ENCODE measurements at regions not wholly inside any gene's neighbourhood (a gene's known extent, or its start where the extent isn't known, plus 50 kb on each side); places are given as distances from the start of the nearest gene placed in this dataset.
A peak's percentile ranks its signal among the peaks of the same experiment; 100 is the strongest.
"Not testable (repeated sequence)": the region's sequence is repeated elsewhere in the genome, so short reads cannot be mapped to it uniquely, and the experiment has no call there.

- no peak for DNase-seq (ENCODE audit: low read depth, low spot score)
These were observed 51.3 kb upstream of the MOCS2 start for GRCh38 chr5:53160895-53161294.

GRCh38 chr5:53161876-53162275 is 52.3 kb upstream of the MOCS2 start:
- no peak for DNase-seq (ENCODE audit: low read depth, low spot score)

DNA sequence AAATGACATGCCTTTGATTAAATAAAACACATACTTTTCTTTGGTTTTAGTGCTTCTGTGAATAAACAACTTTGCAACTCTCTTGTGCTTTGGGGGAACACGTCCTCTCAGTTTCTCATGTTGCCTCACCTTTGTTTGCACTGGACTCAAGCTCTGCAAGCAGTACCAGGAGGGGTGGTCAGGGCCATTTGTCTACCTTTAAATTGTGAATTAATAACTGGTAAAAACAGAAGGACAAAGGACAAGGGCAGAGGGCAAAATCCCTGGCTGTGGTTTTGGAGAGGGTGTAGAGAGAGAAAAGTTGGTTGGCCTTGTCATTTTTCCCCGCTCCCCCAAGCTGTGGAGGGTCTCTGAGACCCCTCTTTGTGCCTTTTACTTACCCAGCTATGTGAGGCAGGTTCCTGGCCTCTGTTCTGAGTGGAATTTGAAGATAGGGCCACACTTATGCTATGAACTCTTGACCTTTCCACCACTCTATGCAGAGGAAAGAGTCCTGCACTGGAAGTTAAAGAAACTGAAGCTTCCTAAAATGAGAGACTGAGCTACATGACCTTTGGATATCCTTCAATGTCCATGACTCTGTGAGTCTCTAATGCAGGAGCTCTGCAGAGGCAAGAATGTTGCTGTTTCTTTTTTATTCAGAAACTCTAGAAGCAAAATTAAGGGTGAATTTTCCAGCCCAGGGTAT is 55.1 kb upstream of the MOCS2 start:
- no peak for DNase-seq (ENCODE audit: low read depth, low spot score)

DNA sequence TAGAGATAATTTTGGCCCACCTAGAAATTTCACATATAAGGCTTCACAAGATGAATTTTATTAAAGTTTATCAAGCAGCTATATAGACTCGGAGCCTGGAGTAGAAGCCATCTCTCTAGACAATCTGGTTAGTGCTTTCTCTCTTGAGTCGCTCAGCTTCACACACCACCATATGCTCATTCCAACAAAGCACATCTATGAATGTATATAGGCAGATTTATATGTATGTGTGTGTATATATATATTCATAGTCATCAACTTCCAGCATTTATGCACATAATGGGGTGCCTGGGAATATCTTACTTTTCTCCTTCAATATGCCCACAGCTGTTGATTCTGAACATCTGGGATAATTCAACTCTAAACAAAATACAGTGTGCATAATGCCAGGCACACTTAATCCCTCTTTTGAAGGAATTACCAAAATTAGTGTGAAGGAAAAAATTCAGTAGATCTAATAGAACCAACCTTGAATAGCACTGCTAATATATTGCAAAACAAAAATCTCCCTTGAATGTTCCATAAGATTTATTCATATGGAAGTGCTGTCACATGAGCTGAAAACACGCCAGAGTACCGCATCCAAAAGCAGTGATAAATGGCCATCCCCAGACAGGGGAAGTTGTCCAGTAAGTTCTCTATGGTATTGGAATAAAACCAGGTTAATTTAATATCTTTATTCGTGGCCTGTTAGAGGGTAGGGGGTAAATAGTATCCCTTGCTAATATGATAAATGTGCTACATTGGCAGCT is 56.0 kb upstream of the MOCS2 start:
- DNase-seq (ENCODE audit: low read depth, low spot score) = no peak

DNA sequence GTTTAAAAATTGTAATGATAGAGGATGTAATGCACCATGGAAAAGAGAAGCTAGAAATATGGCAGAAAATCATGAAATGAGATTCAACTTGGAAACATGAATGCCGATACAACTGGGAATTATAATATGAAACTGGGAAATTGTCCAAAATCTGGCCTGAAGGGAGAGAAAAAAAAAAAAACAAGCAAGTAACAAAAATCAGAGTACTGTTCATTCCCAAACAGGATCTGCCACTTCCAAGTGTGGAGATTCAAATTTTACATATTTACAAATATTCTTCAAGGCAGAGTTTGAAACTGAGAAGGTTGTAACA is 56.6 kb upstream of the MOCS2 start:
- DNase-seq (ENCODE audit: low read depth, low spot score) = no peak

DNA sequence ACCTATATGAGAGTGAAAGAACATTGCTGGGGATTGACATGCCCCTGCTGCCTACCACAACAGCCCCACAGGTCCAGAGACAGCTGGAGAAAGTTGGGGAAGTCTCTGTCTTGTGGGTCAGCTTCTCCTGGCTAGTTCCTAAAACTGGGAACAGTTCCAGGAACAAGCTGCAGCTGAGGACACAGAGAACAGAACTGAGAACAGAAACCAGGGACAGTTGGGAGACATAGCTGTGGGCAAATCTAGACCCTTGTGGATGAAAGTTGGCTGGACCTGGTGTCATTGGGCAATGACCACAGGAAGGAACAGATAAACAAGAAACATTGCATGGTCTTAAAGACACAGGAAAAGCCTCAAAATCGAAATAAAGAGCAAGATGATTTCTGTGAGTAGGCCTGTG is 58.3 kb upstream of the MOCS2 start:
- DNase-seq (ENCODE audit: low read depth, low spot score) = no peak

GRCh38 chr5:53169933-53170332 is 60.4 kb upstream of the MOCS2 start:
- DNase-seq (ENCODE audit: low read depth, low spot score) = no peak

DNA sequence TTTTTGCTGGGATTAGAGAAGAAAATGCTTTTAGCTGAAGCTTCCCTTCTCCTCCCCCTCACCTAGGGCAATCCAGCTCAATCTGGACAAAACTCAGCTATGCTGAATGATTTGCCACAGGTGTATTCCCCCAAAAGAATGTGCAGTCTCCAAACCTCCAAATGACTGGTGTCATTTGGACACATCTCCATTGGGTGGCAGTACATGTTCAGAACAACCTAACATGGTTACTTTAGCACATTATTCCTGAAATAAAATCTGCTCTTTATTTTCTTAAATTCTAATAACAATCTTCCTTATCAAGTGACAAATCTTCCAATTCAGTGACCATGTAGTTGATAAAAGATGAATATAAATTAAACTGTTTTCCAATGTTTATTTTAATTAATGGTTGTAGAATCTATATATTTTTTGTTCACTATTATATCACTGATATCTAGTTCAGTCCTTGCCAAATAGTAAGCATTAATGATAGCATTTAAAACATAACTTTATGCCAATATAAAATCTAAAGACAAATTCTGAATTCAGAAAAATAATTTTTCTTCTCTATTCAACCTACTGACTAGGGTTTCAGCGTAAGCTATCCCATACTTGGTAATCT is 61.3 kb upstream of the MOCS2 start:
- DNase-seq (ENCODE audit: low read depth, low spot score) = peak; percentile 2

- not testable (repeated sequence) for DNase-seq (ENCODE audit: low read depth, low spot score)
These were observed 62.5 kb upstream of the MOCS2 start for GRCh38 chr5:53172073-53172472.

GRCh38 chr5:53172630-53173029 is 63.1 kb upstream of the MOCS2 start:
- no peak for DNase-seq (ENCODE audit: low read depth, low spot score)

DNA sequence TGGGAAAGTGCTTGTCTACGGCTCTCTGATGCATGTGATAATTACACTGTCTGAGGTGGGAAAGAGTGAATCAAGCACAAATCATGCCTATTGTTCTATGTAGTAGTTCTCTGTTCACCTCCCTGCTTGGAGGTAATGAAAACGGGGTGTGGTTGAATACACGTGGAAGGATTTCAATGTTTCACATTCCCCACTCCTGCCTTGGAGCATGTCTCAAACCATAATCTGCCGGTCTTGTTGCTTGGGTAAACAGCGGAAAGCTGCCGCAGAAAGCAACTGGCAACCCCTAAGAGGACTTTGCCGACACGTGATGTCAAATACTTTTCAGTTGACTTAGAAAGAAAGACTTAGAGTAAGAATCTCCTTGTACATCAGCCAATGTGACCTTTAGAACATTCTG is 63.5 kb upstream of the MOCS2 start:
- DNase-seq (ENCODE audit: low read depth, low spot score) = no peak

- DNase-seq (ENCODE audit: low read depth, low spot score) = no peak
These were observed 69.3 kb upstream of the MOCS2 start for GRCh38 chr5:53178830-53179229.

- DNase-seq (ENCODE audit: low read depth, low spot score) = no peak
These were observed 70.1 kb upstream of the MOCS2 start for GRCh38 chr5:53179691-53180090.

DNA sequence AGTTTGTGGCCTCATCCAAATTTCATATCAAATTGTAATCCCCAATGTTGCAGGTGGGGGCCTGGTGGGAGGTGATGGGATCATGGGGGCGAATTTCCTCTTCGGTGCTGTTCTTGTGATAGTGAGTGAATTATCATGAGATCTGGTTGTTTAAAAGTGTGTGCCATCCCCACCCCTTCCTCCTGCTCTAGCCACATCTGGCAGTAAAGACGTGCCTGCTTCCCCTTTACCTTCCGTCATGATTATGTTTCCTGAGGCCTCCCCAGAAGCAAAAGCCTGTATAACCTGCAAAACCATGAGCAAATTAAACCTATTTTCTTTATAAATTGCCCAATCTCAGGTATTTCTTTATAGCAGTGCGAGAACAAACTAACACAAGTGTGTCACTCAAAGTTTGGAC is 71.0 kb upstream of the MOCS2 start:
- DNase-seq (ENCODE audit: low read depth, low spot score) = no peak

- no peak for DNase-seq (ENCODE audit: low read depth, low spot score)
These were observed 71.4 kb upstream of the MOCS2 start for GRCh38 chr5:53180991-53181390.

DNA sequence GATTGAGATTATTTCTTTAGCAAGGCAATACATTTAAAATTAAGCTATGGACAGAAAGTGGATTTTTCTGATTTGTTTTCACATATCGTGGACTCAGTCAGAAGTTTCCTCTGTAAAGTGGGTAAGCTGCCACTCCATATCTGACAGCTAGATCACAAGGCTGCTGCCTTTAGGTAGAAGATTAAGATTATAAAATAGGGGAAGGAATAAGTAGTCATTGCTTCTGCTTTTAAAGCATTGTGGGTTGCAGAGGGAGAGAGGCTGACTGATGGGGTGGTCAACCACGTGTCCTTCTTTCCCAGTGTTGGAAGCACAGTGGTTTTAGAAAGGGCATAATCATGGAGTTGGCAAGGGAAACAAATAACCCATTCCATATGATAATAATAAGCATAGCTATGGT is 74.3 kb upstream of the MOCS2 start:
- DNase-seq (ENCODE audit: low read depth, low spot score) = no peak

GRCh38 chr5:53191548-53192165 is 82.1 kb upstream of the MOCS2 start:
- DNase-seq (ENCODE audit: low read depth, low spot score) = no peak

DNA sequence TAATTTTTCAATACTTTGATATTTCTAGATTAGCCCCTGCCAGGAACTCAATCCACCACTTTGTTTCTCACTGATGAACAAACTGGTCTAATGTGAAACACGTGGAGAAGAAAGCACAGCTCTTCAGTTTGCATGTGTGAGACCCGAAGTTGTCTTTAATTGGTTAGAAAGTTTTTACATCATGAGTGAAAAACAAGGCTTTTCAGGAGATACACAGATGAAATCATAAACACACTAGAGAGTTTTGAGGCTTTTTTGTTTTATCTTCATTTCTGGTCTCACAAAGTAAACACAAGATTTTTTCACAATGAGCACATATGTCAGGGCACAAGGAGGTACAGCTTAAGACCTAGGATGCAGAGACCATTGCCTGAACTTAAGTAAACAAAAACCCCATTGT is 84.5 kb upstream of the MOCS2 start:
- DNase-seq (ENCODE audit: low read depth, low spot score) = no peak

DNA sequence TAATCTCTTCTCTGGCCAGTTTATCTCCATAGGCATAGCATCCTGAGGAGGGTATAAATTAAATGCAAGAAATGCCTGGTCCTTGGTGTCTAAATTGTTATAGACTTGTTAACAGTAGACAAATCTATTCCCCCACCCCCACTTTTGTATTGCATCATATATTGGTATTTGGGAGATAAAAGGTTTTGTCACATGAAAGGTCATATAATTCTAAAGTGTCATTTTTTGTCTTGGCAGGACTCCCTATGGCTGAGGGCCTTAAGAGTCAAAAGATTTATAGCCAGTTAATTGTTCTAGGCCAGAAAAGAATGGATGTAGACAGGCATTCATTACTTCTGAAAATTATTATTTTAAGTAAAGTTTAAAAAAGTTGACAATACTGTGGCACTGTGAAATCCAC is 90.3 kb upstream of the MOCS2 start:
- DNase-seq (ENCODE audit: low read depth, low spot score) = no peak

DNA sequence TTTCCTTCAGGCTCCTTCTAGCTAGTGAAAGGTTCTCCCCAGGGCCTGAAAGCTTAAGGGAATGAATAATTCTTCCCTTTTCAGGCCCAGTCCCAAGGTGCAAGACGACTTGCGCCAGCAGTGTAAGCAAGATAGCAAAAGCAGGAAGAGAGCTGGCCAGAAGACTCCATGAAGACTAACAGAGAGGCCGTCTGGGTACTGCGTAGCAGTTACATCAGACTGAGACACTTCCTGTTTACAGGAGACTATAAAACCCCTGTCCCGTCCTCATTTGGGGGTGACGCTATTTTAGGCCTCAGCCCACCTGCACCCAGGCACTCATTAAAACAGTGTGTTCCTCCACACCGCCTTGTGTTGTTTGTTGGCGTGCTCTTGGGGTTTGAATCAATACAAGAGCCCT is 90.7 kb upstream of the MOCS2 start:
- no peak for DNase-seq (ENCODE audit: low read depth, low spot score)

- DNase-seq (ENCODE audit: low read depth, low spot score) = no peak
These were observed 92.2 kb upstream of the MOCS2 start for GRCh38 chr5:53201746-53202145.

DNA sequence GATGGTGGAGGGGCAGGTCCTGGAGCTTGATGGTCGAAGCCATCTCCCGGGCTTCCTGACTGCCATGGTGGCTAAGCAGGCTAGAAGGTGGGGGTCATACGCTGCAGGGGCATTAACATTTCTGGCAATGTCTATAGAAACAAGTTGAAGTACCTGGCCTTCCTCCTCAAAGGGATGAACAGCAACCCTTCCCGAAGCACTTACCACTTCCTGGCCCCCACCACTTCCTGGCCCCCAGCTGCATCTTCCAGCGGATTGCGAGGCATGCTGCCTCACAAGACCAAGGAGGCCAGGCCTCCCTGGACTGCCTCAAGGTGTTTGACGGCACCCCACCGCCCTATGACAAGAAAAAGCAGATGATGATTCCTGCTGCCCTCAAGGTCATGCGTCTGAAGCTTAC is 97.0 kb upstream of the MOCS2 start:
- DNase-seq (ENCODE audit: low read depth, low spot score) = no peak

- no peak for DNase-seq (ENCODE audit: low read depth, low spot score)
These were observed 102.2 kb upstream of the MOCS2 start for GRCh38 chr5:53211799-53212198.
